GM12865 (cell line): ENCODE measurements at regions not wholly inside any gene's neighbourhood (a gene's known extent, or its start where the extent isn't known, plus 50 kb on each side); places are given as distances from the start of the nearest gene placed in this dataset.

Experiments used
- DNase-seq: peaks from one replicate; pipeline ENCODE4 v3.0.0; 2010; ENCODE audit warnings: low read depth
- H3K4me3 ChIP-seq: 2 replicates; pipeline ENCODE4 v1.5.1; 2011; ENCODE audit warnings: mild to moderate bottlenecking, low read depth, low read length, control low read depth
- TF ChIP-seq, protein P1 (sequence below): IDR thresholded peaks from 2 replicates; pipeline ENCODE4 v1.5.1; 2011; ENCODE audit warnings: low read length, control low read depth, low read depth, inconsistent platforms; ENCODE audit not compliant: insufficient read depth; ENCODE audit errors: missing control alignments

DNA sequence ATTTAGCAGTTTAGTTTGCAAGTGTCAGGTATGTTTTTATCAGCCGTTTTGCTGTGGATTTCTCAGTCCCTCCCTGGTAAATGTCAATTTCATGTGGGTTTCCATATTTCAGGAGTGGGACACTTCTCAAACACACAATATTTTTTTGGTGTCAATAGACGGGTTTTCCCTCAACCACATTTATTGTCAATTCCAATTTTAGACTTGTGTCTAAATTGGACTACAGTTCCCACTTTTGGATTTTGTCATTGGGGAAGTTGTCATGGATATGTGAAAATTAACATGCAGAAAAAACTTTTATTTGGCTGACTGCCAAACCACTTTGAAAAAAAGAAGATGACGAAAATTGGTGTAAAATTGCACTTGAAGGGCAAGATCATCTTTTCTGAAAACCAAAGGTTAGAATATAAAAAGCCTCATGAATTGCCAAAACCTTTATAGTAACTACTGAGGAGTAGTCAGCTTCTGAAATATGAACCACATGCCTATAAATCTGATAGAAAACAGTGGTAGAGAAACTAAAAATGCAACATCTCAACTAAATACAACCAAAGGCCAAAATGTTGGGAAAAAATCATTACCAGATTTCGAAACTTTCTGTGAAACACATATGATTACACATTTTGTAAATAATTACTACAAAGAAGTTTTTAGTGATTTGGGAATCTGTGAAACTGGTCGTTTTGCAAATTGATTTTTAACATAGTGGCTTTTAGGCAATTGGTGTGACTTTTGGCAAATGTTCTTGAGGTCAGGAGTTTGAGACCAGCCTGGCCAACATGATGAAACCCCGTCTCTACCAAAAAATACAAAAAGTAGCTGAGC, 106.4 kb downstream of the BCL2L11 start:
- no peak overlapping the region for H3K4me3 ChIP-seq
- DNase-seq, result peak; percentile 18
- TF ChIP-seq, protein P1, sequence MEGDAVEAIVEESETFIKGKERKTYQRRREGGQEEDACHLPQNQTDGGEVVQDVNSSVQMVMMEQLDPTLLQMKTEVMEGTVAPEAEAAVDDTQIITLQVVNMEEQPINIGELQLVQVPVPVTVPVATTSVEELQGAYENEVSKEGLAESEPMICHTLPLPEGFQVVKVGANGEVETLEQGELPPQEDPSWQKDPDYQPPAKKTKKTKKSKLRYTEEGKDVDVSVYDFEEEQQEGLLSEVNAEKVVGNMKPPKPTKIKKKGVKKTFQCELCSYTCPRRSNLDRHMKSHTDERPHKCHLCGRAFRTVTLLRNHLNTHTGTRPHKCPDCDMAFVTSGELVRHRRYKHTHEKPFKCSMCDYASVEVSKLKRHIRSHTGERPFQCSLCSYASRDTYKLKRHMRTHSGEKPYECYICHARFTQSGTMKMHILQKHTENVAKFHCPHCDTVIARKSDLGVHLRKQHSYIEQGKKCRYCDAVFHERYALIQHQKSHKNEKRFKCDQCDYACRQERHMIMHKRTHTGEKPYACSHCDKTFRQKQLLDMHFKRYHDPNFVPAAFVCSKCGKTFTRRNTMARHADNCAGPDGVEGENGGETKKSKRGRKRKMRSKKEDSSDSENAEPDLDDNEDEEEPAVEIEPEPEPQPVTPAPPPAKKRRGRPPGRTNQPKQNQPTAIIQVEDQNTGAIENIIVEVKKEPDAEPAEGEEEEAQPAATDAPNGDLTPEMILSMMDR, result no peak

DNA sequence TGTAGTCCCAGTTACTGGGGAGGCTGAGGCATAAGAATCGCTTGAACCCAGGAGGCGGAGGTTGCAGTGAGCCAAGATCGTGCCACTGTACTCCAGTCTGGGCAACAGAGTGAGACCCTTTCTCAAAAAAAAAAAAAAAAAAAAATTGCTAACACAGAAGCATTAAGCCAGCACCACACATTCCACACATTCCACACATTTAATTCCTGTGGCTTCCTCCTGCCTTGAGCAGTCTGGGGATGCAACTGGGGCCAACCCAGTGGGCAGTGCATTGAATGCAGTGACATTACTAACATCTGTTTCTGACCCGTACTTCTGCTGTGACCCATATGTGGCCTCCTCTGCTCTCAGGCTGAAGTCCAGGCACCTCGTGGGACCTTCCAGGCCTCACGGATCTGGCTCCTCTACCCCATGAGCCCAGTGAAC, 107.0 kb downstream of the BCL2L11 start:
- no peak for DNase-seq

DNA sequence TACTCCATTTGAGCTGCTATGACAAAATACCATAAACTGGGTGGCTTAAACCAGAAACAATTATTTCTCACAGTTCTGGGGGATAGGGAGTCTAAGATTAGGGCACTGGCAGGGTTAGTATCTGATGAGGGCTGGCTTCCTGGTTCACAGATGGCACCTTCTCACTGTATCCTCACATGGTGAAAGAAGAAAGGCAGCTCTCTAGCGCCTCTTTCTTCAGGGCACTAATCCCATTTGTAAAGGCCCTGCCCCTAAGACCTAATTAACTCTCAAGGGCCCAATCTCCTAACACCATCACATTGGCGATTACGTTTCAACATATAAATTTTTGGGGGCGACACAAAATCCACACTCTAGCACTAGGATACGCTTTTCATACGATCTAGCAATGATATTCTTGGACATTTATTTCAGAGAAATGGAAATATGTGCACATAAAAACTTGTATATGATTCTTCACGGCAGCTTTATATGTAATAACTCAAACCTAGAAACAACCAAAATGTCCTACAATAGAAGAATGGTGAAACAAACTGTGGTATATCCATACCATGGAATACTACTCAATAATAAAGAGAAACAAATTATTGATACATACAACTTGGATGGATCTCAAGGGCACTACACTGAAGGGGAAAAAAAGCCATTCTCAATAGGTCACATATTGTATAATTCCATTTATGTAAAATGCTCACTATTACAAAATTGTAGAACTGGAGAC, 111.0 kb downstream of the BCL2L11 start:
- no peak overlapping the region for H3K4me3 ChIP-seq
- DNase-seq, result no peak
- TF ChIP-seq, protein P1, result no peak

More for the DNA sequence above, 107.0 kb downstream of the BCL2L11 start:
- TF ChIP-seq, protein P1, result no peak
- no peak overlapping the region for H3K4me3 ChIP-seq

DNA sequence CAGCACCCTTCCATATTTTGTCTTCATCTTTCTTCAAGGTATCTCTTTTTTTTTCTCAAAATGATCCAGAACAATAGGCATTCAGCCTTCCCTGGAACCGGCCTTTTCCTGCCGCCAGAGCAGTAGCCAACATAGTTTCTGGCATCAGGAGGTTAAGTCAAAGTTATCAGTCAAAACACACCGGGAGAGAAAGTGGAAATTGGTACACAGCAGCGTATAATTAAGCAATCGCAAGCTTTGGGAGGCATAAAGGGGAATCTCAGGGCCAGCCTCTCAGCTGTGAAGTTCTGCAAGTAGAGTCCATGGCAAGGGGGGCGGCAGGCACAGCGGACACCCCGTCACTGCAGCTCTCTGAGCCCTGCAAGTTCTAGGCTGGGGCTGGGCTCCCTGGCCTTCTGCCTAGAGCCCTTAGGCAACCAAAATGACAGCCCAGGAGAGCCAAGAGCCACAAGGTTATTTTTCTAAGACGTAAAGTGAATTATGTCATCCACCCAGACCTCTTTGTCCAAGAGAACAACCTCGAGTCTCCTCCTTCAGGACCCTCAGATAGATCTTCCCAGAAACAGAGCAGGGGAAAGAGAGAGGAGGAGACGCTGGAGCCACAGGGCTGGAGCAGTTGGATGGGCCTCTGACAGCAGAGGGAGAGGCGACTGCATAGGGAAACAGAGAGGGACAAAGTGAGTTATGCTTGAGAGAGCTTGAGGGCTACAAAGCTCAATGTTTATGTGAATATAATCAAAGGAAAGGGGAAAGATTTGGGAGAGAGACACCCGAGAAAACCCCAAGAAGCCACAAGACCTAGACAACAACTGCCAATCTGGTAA, 114.7 kb downstream of the BCL2L11 start:
- no peak overlapping the region for H3K4me3 ChIP-seq
- TF ChIP-seq, protein P1, result no peak
- DNase-seq, result no peak

DNA sequence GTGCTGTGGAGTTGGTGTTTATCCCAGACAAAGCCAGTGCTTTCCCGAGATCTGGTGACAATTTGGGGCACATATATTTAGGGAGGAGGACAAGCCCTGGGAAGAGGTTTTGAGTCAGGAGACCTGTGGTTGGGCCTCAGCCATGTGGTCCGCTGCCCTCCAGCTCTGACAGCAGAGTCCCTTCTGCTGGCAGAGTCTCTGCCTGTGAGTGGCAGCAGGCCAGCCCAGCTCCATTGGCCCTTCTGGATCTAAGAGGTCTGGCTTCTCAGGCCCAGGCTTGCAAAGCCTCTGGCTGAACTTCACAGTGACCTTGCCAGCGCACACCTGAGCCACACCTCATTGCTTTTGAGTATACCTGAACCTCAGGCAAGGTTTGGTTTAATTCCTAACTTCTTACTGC, 115.3 kb downstream of the BCL2L11 start:
- TF ChIP-seq, protein P1, result no peak
- no peak for DNase-seq
- no peak overlapping the region for H3K4me3 ChIP-seq

DNA sequence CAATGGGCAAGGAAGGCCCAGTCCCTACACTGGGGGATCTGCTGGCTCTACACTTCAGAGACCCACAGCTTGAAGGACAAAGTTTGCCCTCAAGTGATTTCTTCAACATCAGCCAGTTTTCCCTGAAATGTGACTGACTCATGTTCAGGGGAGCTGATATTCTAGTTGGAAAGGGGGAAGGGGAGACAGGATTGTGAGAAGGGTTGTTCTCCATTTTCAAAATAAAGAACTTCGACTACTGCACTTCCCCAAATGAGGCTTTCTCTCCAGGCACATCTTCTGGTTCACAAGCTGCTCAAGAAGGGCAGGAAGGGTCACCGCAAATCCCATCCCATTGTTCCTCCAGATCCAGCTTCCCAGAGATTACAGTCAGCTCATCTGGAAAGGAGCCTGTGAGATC, 117.6 kb downstream of the BCL2L11 start:
- no peak overlapping the region for H3K4me3 ChIP-seq
- no peak for DNase-seq
- TF ChIP-seq, protein P1, result no peak
